Neural progenitor cell (in vitro differentiated cells): ENCODE measurements at regions not wholly inside any gene's neighbourhood (a gene's known extent, or its start where the extent isn't known, plus 50 kb on each side); places are given as distances from the start of the nearest gene placed in this dataset.

Experiments used
- DNase-seq: peaks from one replicate; pipeline ENCODE4 v3.0.0-alpha.2; 2016; ENCODE audit warnings: low spot score
- H2AFZ ChIP-seq: fragments of 200-600 bp; sonication (generic); replicated peaks from 2 replicates; pipeline ENCODE4 v1.6.1; 2016; ENCODE audit warnings: antibody characterized with exemption
- H3F3A ChIP-seq: fragments of 200-600 bp; sonication (generic); 2 replicates; pipeline ENCODE4 v1.6.1; 2016; ENCODE audit warnings: antibody characterized with exemption, low read depth
- H3K27ac ChIP-seq: fragments of 200-600 bp; sonication (generic); 2 replicates; pipeline ENCODE4 v1.5.1; 2016; ENCODE audit warnings: mild to moderate bottlenecking
- H3K27me3 ChIP-seq: fragments of 200-600 bp; sonication (generic); 2 replicates; pipeline ENCODE4 v1.6.1; 2016; ENCODE audit warnings: mild to moderate bottlenecking, moderate library complexity
- H3K36me3 ChIP-seq: fragments of 200-600 bp; sonication (generic); 2 replicates; pipeline ENCODE4 v1.5.1; 2016
- H3K4me1 ChIP-seq: fragments of 200-600 bp; sonication (generic); 2 replicates; pipeline ENCODE4 v1.6.1; 2016; ENCODE audit warnings: mixed run types
- H3K4me2 ChIP-seq: fragments of 200-600 bp; sonication (generic); 2 replicates; pipeline ENCODE4 v1.6.1; 2016
- H3K4me3 ChIP-seq: fragments of 200-600 bp; sonication (generic); 2 replicates; pipeline ENCODE4 v1.5.1; 2016
- H3K79me2 ChIP-seq: fragments of 200-600 bp; sonication (generic); 2 replicates; pipeline ENCODE4 v1.6.1; 2016; ENCODE audit warnings: low read depth
- H3K9ac ChIP-seq: fragments of 200-600 bp; sonication (generic); 2 replicates; pipeline ENCODE4 v1.6.1; 2016
- H3K9me3 ChIP-seq: fragments of 200-600 bp; sonication (generic); 2 replicates; pipeline ENCODE4 v1.5.1; 2016; ENCODE audit warnings: low read depth
- H4K20me1 ChIP-seq: fragments of 200-600 bp; sonication (generic); 2 replicates; pipeline ENCODE4 v1.6.1; 2016; ENCODE audit warnings: low read depth
- H3K27ac Mint-ChIP-seq: 3 replicates; pipeline ENCODE4 v1.8.0; 2021; ENCODE audit warnings: mixed read lengths
- H3K27me3 Mint-ChIP-seq: 2 replicates; pipeline ENCODE4 v1.8.0; 2022; ENCODE audit warnings: low read depth, mild to moderate bottlenecking, inconsistent platforms, moderate library complexity, mixed read lengths; ENCODE audit not compliant: insufficient read depth
- H3K36me3 Mint-ChIP-seq: 3 replicates; pipeline ENCODE4 v1.8.0; 2021; ENCODE audit warnings: mixed read lengths
- H3K4me1 Mint-ChIP-seq: 3 replicates; pipeline ENCODE4 v1.8.0; 2021; ENCODE audit warnings: mixed read lengths
- H3K4me3 Mint-ChIP-seq: 3 replicates; pipeline ENCODE4 v1.8.0; 2021; ENCODE audit warnings: mild to moderate bottlenecking, moderate library complexity, mixed read lengths
- H3K9me3 Mint-ChIP-seq: 3 replicates; pipeline ENCODE4 v1.8.0; 2020; ENCODE audit warnings: mixed read lengths
- CTCF ChIP-seq: fragments of 200-600 bp; sonication (generic); IDR thresholded peaks from 2 replicates; pipeline ENCODE4 v1.5.1; 2017; ENCODE audit warnings: antibody characterized with exemption, mild to moderate bottlenecking
- EZH2 ChIP-seq: fragments of 200-600 bp; sonication (generic); IDR thresholded peaks from 2 replicates; pipeline ENCODE4 v1.6.1; 2017; ENCODE audit warnings: antibody characterized with exemption, mild to moderate bottlenecking, moderate library complexity
- EZH2phosphoT487 ChIP-seq: fragments of 200-600 bp; sonication (generic); IDR thresholded peaks from 2 replicates; pipeline ENCODE4 v1.6.1; 2017; ENCODE audit warnings: antibody characterized with exemption

GRCh38 chr10:33521904-33522303 is 187.4 kb upstream of the NRP1 start:
- no peak overlapping the region for H3K9ac ChIP-seq
- peaks cover 8% of the 10 kb centered on the region for H3K4me1 Mint-ChIP-seq

GRCh38 chr10:33521062-33521461 is 186.6 kb upstream of the NRP1 start:
- DNase-seq: no peak
- H3K36me3 Mint-ChIP-seq: no peaks in the 10 kb centered on the region
- Histone ChIP-seq H3K79me2 (no peaks in the 10 kb centered on the region), H2AFZ (no peak overlapping the region), H3K27me3 (no peaks in the 10 kb centered on the region), H3K4me2 (no peak overlapping the region), H3F3A (no peaks in the 10 kb centered on the region), H4K20me1 (no peaks in the 10 kb centered on the region), H3K27ac (no peak overlapping the region), H3K9ac (no peak overlapping the region), H3K4me3 (no peak overlapping the region), H3K36me3 (no peaks in the 10 kb centered on the region), H3K9me3 (no peaks in the 10 kb centered on the region), H3K4me1 (no peaks in the 10 kb centered on the region)
- TF ChIP-seq CTCF (no peak), EZH2phosphoT487 (no peak), EZH2 (no peak)
- no peak overlapping the region for H3K27ac Mint-ChIP-seq
- peaks cover 10% of the 10 kb centered on the region for H3K27me3 Mint-ChIP-seq
- no peak overlapping the region for H3K4me3 Mint-ChIP-seq
- H3K9me3 Mint-ChIP-seq: peaks cover 6% of the 10 kb centered on the region
- peaks cover 8% of the 10 kb centered on the region for H3K4me1 Mint-ChIP-seq

More at GRCh38 chr10:33521904-33522303, 187.4 kb upstream of the NRP1 start:
- Histone ChIP-seq H3K36me3 (no peaks in the 10 kb centered on the region), H3K27me3 (no peaks in the 10 kb centered on the region), H3K27ac (no peak overlapping the region), H4K20me1 (no peaks in the 10 kb centered on the region), H3K4me3 (no peak overlapping the region), H3F3A (no peaks in the 10 kb centered on the region), H3K4me1 (no peaks in the 10 kb centered on the region), H3K4me2 (no peak overlapping the region), H2AFZ (no peak overlapping the region), H3K9me3 (no peaks in the 10 kb centered on the region), H3K79me2 (no peaks in the 10 kb centered on the region)
- no peak for DNase-seq
- Mint-ChIP-seq H3K27me3 (peaks cover 8% of the 10 kb centered on the region), H3K9me3 (peaks cover 4% of the 10 kb centered on the region), H3K4me3 (no peak overlapping the region), H3K27ac (no peak overlapping the region), H3K36me3 (no peaks in the 10 kb centered on the region)
- TF ChIP-seq EZH2 (no peak), EZH2phosphoT487 (no peak), CTCF (no peak)

GRCh38 chr10:33520223-33520622 is 185.8 kb upstream of the NRP1 start:
- Mint-ChIP-seq H3K9me3 (peaks cover 6% of the 10 kb centered on the region), H3K4me1 (peaks cover 8% of the 10 kb centered on the region), H3K36me3 (no peaks in the 10 kb centered on the region), H3K27me3 (peaks cover 10% of the 10 kb centered on the region), H3K4me3 (no peak overlapping the region), H3K27ac (no peak overlapping the region)
- Histone ChIP-seq H2AFZ (no peak overlapping the region), H3K79me2 (no peaks in the 10 kb centered on the region), H3K36me3 (no peaks in the 10 kb centered on the region), H3K27ac (no peak overlapping the region), H4K20me1 (no peaks in the 10 kb centered on the region), H3K27me3 (no peaks in the 10 kb centered on the region), H3K9me3 (no peaks in the 10 kb centered on the region), H3K4me1 (no peaks in the 10 kb centered on the region), H3K4me2 (no peak overlapping the region), H3K9ac (no peak overlapping the region), H3K4me3 (no peak overlapping the region), H3F3A (no peaks in the 10 kb centered on the region)
- TF ChIP-seq EZH2phosphoT487 (no peak), CTCF (no peak), EZH2 (no peak)
- no peak for DNase-seq
